Astrocyte of the cerebellum (primary cell): ENCODE measurements at regions not wholly inside any gene's neighbourhood (a gene's known extent, or its start where the extent isn't known, plus 50 kb on each side); places are given as distances from the start of the nearest gene placed in this dataset.

Source experiments
- DNase-seq: peaks from one replicate; pipeline ENCODE4 v3.0.0-alpha.2; 2011; ENCODE audit warnings: low read depth
- H3K4me3 ChIP-seq: 2 replicates; pipeline ENCODE4 v1.5.1; 2011; ENCODE audit warnings: mild to moderate bottlenecking, low read depth, low read length, moderate library complexity
- in situ Hi-C: cut with HindIII; loops from 2 replicates; pipeline ENCODE4 v1.10.0; 2017; ENCODE audit warnings: low sequenced_read_pairs
- TF ChIP-seq, protein P1 (sequence below): IDR thresholded peaks from 2 replicates; pipeline ENCODE4 v1.5.1; 2012; ENCODE audit warnings: low read length, low read depth, moderate library complexity, mild to moderate bottlenecking; ENCODE audit errors: missing control alignments

DNA sequence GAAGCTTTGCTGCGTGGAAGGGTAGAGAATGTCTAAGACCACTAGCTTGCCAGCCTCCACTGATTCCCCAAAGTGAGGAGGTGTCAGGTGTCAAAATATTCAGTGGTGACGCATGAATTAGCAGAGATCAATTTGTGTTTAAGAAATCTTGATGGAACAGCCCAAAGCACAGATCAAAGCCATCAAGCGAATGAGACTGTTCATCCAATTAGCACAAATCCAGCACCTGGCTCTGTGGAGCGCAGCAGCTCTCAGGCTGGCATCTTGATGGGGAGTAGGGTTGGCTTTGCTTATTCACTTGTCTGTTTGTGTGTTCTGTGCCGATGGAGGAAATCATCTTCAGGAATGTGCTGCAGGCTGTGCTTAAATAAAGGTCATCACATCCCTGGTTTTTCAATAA, 456.8 kb upstream of the CCL2 start:
- in situ Hi-C loops, result no loop called here
- no peak overlapping the region for H3K4me3 ChIP-seq
- TF ChIP-seq, protein P1, sequence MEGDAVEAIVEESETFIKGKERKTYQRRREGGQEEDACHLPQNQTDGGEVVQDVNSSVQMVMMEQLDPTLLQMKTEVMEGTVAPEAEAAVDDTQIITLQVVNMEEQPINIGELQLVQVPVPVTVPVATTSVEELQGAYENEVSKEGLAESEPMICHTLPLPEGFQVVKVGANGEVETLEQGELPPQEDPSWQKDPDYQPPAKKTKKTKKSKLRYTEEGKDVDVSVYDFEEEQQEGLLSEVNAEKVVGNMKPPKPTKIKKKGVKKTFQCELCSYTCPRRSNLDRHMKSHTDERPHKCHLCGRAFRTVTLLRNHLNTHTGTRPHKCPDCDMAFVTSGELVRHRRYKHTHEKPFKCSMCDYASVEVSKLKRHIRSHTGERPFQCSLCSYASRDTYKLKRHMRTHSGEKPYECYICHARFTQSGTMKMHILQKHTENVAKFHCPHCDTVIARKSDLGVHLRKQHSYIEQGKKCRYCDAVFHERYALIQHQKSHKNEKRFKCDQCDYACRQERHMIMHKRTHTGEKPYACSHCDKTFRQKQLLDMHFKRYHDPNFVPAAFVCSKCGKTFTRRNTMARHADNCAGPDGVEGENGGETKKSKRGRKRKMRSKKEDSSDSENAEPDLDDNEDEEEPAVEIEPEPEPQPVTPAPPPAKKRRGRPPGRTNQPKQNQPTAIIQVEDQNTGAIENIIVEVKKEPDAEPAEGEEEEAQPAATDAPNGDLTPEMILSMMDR, result no peak
- no peak for DNase-seq

DNA sequence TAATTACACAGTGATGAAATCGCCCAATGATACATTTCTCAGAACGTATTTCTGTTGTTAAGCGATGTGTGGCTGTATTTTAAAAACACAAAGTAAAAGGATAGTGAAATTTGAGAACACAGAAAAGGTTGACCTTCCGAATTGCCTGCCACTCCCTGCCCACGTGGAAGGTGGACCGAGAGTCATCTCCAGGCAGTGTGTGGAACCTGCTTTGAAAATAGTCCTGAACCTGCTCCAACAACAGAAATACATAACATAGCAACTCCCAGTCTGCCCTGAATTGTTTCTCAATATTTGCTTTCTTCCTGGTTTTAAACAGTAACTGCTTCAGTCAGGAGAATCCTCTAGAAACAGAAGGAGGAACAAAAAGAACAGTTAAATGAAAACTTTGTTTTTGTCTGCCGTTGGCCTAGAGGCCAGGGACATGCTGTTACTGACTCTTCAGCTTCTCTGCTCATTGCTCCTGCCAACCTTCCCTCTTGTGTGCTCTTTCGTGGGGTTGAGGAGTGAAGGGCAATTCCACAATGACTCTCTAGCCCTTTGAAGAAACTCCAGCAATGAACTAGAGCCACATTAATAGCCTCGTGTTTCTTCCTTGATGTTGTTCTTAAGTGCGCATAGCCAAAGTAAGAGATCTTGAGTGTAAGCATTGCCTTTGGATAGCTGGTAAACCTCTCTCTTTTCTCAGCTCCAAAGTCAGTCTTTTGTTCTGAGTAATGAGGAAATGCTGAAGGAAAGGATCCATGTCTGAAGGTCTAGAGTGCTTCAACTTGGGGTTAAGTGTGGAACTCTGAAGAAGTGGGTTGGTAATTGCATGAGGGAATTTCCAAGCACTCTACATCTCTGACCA, 452.5 kb upstream of the CCL2 start:
- TF ChIP-seq, protein P1, result no peak
- in situ Hi-C loops, result no loop called here
- no peak for DNase-seq
- H3K4me3 ChIP-seq, result no peak overlapping the region

DNA sequence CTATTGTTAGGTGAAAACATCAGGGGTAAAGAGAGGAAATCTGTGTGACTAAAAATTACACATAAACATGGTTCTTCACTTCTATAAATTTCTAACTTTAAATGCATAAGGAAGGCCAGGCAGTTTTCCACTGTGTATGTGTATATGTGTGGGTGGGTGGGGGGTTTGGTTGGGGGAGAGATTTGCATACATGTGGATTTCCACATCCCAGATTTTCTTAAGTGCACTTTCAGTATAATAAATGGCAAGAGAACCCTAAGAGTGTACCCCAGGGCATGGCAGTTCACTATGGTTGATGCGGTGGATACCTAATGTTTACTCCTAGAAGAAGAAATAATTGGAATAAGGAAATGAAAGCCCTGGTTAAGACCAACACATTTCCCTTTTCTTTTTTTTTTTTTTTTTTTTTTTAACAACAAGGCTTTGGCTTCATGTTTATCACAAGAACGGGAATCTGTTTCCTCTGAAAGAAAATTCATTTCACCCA, 451.8 kb upstream of the CCL2 start:
- H3K4me3 ChIP-seq, result no peak overlapping the region
- TF ChIP-seq, protein P1, result no peak
- in situ Hi-C loops, result no loop called here
- no peak for DNase-seq

DNA sequence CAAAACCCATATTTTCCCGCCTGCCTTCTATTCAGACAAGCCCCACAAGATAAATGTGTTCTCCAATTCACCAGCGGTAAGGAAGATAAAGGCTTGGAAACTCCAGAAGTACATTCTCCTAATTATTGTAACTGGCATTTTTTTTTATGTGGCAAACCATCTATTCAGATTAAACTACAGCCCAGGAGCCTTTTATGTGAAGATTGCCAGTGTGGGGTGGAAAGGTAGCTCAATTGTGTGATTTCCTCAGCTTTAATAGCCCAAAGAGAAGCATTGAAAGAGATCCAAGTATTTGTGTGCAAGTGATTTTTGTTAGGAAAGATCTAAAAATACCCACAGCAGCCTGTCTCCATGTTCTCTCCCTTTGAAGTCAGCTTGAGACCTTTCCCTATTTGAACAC, 451.4 kb upstream of the CCL2 start:
- TF ChIP-seq, protein P1, result no peak
- in situ Hi-C loops, result no loop called here
- DNase-seq, result no peak
- no peak overlapping the region for H3K4me3 ChIP-seq

DNA sequence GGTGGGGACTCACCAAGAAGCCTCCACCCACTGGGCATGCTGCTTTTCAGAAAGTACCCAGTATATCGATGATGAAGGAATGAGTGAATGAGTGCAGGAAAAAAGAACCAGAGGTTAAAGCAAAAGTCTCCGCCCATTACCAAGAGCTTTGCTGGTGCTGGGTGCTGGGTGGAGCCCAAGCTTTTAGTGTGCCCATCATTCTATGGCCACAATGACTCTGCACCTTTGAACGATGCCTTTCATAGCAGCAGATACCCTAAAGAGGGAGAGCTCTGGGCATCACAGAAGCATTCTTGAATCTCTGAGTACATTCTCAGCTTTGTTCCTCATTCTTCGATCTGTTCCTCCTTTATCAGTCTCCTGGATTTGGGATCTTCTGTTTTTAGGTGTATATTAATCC, 450.7 kb upstream of the CCL2 start:
- in situ Hi-C loops, result no loop called here
- DNase-seq, result no peak
- H3K4me3 ChIP-seq, result no peak overlapping the region
- TF ChIP-seq, protein P1, result no peak

DNA sequence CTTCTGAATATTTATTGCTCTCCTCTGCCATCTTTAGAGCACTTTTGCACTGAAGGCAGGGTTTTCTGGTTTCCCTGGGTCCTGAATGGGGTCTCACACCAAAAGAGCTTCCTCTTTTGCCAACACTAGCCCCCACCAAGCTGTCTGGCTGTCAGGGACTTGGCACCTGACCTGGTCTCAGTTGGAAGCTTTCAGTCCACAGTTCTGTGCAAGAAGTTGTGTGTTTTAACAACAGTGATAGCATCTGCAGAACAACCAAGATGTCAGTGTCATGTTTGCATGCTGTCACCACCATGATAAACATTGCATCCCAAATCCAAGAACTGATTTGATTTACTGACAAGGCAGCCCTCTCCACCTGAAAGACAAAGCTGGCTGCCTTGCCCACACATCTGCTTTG, 448.5 kb upstream of the CCL2 start:
- no peak for DNase-seq
- TF ChIP-seq, protein P1, result no peak
- in situ Hi-C loops, result no loop called here
- H3K4me3 ChIP-seq, result no peak overlapping the region
